ENCODE measurements at regions not wholly inside any gene's neighbourhood (a gene's known extent, or its start where the extent isn't known, plus 50 kb on each side); places are given as distances from the start of the nearest gene placed in this dataset.

DNA sequence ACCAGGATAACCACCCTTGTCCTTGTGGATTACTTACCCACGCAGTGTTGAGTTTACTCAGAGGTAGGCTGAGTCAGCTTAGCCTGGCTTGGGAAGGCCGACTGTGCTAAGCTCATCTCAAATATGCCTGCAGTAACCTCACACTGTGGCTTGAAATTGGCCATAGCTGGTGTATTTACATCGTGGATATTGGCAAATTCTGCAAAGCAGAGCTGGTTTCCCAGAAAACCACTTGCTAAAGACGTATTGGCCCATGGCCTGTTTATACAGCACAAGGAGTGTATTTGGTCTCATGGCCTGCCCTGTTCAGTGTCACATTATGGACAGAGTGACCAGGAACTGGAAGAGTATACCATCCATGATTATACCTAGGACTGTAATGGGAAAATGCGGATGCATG, 170.5 kb upstream of the UBE3A start:
- no peak overlapping the region for H3K4me2 ChIP-seq (ENCODE audit: low read length)
- ChIA-PET POLR2A (ENCODE audit: unreplicated experiment) (no interaction called here), CTCF (no interaction called here)

DNA sequence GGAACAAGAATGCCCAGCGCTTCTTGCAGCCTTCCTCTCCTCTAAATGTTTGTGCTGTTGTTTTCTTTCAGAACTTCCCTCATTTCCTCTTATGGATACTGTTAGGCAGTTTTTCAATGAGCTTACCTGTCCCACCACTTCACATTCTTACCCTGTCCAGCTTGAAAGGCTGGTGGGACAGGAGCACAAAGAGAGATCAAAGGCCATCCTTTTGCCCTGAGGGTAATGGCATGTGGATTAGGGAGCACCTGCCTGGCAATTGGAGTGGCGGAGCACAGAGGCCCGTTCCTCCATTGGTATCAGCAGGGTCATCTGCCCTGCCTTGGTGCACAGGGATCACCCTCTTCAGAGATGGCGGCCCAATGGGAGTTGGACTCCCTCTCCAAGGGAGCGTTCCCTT, 170.1 kb upstream of the UBE3A start:
- Histone ChIP-seq H2AFZ (ENCODE audit: low read length) (no peak overlapping the region), H4K20me1 (ENCODE audit: low read length) (no peaks in the 10 kb centered on the region), H3K27ac (ENCODE audit: low read length) (no peak overlapping the region), H3F3A (ENCODE audit: low read length, unreplicated experiment) (no peaks in the 10 kb centered on the region), H3K4me3 (ENCODE audit: low read length) (no peak overlapping the region), H3K4me2 (ENCODE audit: low read length) (no peak overlapping the region), H3K9ac (ENCODE audit: low read length) (no peak overlapping the region), H3K36me3 (ENCODE audit: low read depth, low read length) (no peaks in the 10 kb centered on the region), H3K79me2 (ENCODE audit: low read length) (no peaks in the 10 kb centered on the region), H3K4me1 (ENCODE audit: insufficient read depth, low read length) (no peaks in the 10 kb centered on the region), H3K9me3 (ENCODE audit: low read length) (0 out of 2 replicates have a peak, but pooled peaks cover 10% of the 10 kb centered on the region), H3K27me3 (ENCODE audit: low read length) (peaks cover 20% of the 10 kb centered on the region), H3K9me2 (replicated peaks; ENCODE audit: low read length) (no peaks in the 10 kb centered on the region)
- TF ChIP-seq EZH2phosphoT487 (IDR thresholded peaks at IDR 0.05; ENCODE audit: borderline replicate concordance, low read length) (no peak), EZH2 (IDR thresholded peaks at IDR 0.05; ENCODE audit: low read length, unreplicated experiment) (no peak)
- TF ChIP-seq, protein P1, sequence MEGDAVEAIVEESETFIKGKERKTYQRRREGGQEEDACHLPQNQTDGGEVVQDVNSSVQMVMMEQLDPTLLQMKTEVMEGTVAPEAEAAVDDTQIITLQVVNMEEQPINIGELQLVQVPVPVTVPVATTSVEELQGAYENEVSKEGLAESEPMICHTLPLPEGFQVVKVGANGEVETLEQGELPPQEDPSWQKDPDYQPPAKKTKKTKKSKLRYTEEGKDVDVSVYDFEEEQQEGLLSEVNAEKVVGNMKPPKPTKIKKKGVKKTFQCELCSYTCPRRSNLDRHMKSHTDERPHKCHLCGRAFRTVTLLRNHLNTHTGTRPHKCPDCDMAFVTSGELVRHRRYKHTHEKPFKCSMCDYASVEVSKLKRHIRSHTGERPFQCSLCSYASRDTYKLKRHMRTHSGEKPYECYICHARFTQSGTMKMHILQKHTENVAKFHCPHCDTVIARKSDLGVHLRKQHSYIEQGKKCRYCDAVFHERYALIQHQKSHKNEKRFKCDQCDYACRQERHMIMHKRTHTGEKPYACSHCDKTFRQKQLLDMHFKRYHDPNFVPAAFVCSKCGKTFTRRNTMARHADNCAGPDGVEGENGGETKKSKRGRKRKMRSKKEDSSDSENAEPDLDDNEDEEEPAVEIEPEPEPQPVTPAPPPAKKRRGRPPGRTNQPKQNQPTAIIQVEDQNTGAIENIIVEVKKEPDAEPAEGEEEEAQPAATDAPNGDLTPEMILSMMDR (conservative IDR thresholded peaks at IDR 0.05; ENCODE audit: low read depth, low read length) = no peak
- BruUV-seq (replicated peaks) = no TSS peak
- CTCF ChIA-PET = no interaction called here
- DNase-seq (no peak), ATAC-seq (no peak)
- intact Hi-C loops (cut with micrococcal nuclease) = no loop called here
- POLR2A ChIA-PET (ENCODE audit: unreplicated experiment) = no interaction called here

More for the DNA sequence above, 170.5 kb upstream of the UBE3A start:
- Histone ChIP-seq H3K79me2 (ENCODE audit: low read length) (no peaks in the 10 kb centered on the region), H3K4me3 (ENCODE audit: low read length) (no peak overlapping the region), H3K27me3 (ENCODE audit: low read length) (peaks cover 20% of the 10 kb centered on the region), H3K9ac (ENCODE audit: low read length) (no peak overlapping the region), H3K27ac (ENCODE audit: low read length) (no peak overlapping the region), H3K36me3 (ENCODE audit: low read depth, low read length) (no peaks in the 10 kb centered on the region), H3K9me2 (replicated peaks; ENCODE audit: low read length) (no peaks in the 10 kb centered on the region), H3K4me1 (ENCODE audit: insufficient read depth, low read length) (no peaks in the 10 kb centered on the region), H3K9me3 (ENCODE audit: low read length) (0 out of 2 replicates have a peak, but pooled peaks cover 5% of the 10 kb centered on the region), H2AFZ (ENCODE audit: low read length) (no peak overlapping the region), H3F3A (ENCODE audit: low read length, unreplicated experiment) (no peaks in the 10 kb centered on the region), H4K20me1 (ENCODE audit: low read length) (no peaks in the 10 kb centered on the region)
- intact Hi-C loops (cut with micrococcal nuclease) = no loop called here
- ATAC-seq (no peak), DNase-seq (no peak)
- TF ChIP-seq EZH2 (IDR thresholded peaks at IDR 0.05; ENCODE audit: low read length, unreplicated experiment) (no peak), EZH2phosphoT487 (IDR thresholded peaks at IDR 0.05; ENCODE audit: borderline replicate concordance, low read length) (no peak)
- TF ChIP-seq, protein P1 (conservative IDR thresholded peaks at IDR 0.05; ENCODE audit: low read depth, low read length) = no peak
- no TSS peak for BruUV-seq (replicated peaks)

DNA sequence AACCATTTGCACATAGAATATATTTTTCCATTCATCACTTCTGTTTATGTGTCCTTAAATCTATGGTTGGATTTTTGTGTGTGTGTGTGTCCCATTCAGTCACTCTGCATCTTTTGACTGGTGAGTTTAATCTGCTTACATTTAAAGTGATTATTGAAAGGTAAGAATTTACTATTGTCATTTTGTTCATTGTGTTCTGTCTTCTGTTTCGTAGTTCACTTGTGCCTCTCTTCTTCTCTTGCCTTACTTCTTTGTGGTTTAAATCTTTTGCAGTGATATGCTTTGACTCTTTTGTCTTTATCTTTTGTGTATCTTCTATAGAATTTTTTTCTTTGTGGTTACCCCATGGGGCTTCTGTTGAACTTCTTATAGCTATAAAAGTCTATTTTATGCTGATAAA, 166.3 kb upstream of the UBE3A start:
- Histone ChIP-seq H3K4me1 (ENCODE audit: insufficient read depth, low read length) (no peaks in the 10 kb centered on the region), H3K27ac (ENCODE audit: low read length) (no peak overlapping the region), H3K9me2 (replicated peaks; ENCODE audit: low read length) (no peaks in the 10 kb centered on the region), H3K4me3 (ENCODE audit: low read length) (no peak overlapping the region), H3K27me3 (ENCODE audit: low read length) (peaks cover 20% of the 10 kb centered on the region), H3K9ac (ENCODE audit: low read length) (no peak overlapping the region), H3K79me2 (ENCODE audit: low read length) (no peaks in the 10 kb centered on the region), H3K9me3 (ENCODE audit: low read length) (0 out of 2 replicates have a peak, but pooled peaks cover 12% of the 10 kb centered on the region), H3K4me2 (ENCODE audit: low read length) (no peak overlapping the region), H3K36me3 (ENCODE audit: low read depth, low read length) (no peaks in the 10 kb centered on the region), H2AFZ (ENCODE audit: low read length) (no peak overlapping the region), H3F3A (ENCODE audit: low read length, unreplicated experiment) (no peaks in the 10 kb centered on the region), H4K20me1 (ENCODE audit: low read length) (no peaks in the 10 kb centered on the region)
- BruUV-seq (replicated peaks) = no TSS peak
- CTCF ChIA-PET = no interaction called here
- no peak for TF ChIP-seq EZH2phosphoT487 (IDR thresholded peaks at IDR 0.05; ENCODE audit: borderline replicate concordance, low read length)
- TF ChIP-seq, protein P1 (conservative IDR thresholded peaks at IDR 0.05; ENCODE audit: low read depth, low read length) = no peak
- TF ChIP-seq EZH2 (IDR thresholded peaks at IDR 0.05; ENCODE audit: low read length, unreplicated experiment) = no peak
- ATAC-seq (no peak), DNase-seq (no peak)
- POLR2A ChIA-PET (ENCODE audit: unreplicated experiment) = no interaction called here
- intact Hi-C loops (cut with micrococcal nuclease) = no loop called here

All from PC-3 (cell line).